GM13976 (cell line): ENCODE measurements at regions not wholly inside any gene's neighbourhood (a gene's known extent, or its start where the extent isn't known, plus 50 kb on each side); places are given as distances from the start of the nearest gene placed in this dataset.

Experiments
- DNase-seq: peaks from one replicate; pipeline ENCODE4 v3.0.0; 2012; ENCODE audit warnings: low spot score
- CTCF ChIP-seq: IDR thresholded peaks from 2 replicates; pipeline ENCODE4 v1.5.1; 2012; ENCODE audit warnings: borderline replicate concordance, mild to moderate bottlenecking; ENCODE audit not compliant: insufficient read depth; ENCODE audit errors: extremely low read depth, missing control alignments, control extremely low read depth
- in situ Hi-C: fragments of 300-500 bp; cut with MboI; formaldehyde crosslinking; loops from one replicate; pipeline ENCODE4 v1.12.0; 2022; ENCODE audit warnings: low sequenced_read_pairs, mixed read lengths, inconsistent platforms; ENCODE audit not compliant: unreplicated experiment

GRCh38 chr3:168995129-168995528 is 668.4 kb downstream of the MECOM start:
- no peak for TF ChIP-seq CTCF
- in situ Hi-C loops: no loop called here

GRCh38 chr3:168991803-168992202 is 671.7 kb downstream of the MECOM start:
- DNase-seq: no peak
- no peak for TF ChIP-seq CTCF
- in situ Hi-C loops: no loop called here

More at GRCh38 chr3:168995129-168995528, 668.4 kb downstream of the MECOM start:
- no peak for DNase-seq

GRCh38 chr3:168990621-168991020 is 672.9 kb downstream of the MECOM start:
- no peak for DNase-seq
- no peak for TF ChIP-seq CTCF
- in situ Hi-C loops: no loop called here

- in situ Hi-C loops: no loop called here
- no peak for DNase-seq
- TF ChIP-seq CTCF: no peak
Measured at GRCh38 chr3:168990134-168990533, 673.4 kb downstream of the MECOM start.

- no peak for DNase-seq
- TF ChIP-seq CTCF: no peak
- in situ Hi-C loops: no loop called here
Measured at GRCh38 chr3:168989396-168989795, 674.1 kb downstream of the MECOM start.

GRCh38 chr3:168988853-168989252 is 674.7 kb downstream of the MECOM start:
- no peak for TF ChIP-seq CTCF
- in situ Hi-C loops: no loop called here
- DNase-seq: no peak

DNA sequence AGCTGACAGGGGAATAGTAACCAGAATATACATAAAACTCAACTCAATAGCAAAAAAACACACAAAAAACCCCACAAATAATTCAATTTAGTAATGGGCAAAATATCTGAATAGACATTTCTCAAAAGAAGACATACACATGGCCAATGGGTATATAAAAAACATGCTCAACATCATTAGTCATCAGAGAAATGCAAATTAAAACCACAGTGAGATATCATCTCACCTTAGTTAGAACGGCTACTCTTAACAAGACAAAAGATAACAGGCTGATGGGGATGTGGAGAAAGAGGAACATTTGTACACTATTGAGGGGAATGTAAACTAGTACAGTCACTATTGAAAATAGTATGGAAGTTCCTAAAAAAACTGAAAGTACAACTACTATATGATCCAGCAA is 678.6 kb downstream of the MECOM start:
- TF ChIP-seq CTCF: no peak
- DNase-seq: no peak
- in situ Hi-C loops: no loop called here
